CD4-positive, alpha-beta T cell treated with Interleukin-4 for 4 hours (primary cell): ENCODE measurements at regions not wholly inside any gene's neighbourhood (a gene's known extent, or its start where the extent isn't known, plus 50 kb on each side); places are given as distances from the start of the nearest gene placed in this dataset.

ENCODE experiments used
- DNase-seq: peaks from one replicate; pipeline ENCODE4 v3.0.0-alpha.2; 2020

- DNase-seq, result no peak
Measured at GRCh38 chr15:77540312-77541060, 92.2 kb downstream of the LINGO1 start.

DNA sequence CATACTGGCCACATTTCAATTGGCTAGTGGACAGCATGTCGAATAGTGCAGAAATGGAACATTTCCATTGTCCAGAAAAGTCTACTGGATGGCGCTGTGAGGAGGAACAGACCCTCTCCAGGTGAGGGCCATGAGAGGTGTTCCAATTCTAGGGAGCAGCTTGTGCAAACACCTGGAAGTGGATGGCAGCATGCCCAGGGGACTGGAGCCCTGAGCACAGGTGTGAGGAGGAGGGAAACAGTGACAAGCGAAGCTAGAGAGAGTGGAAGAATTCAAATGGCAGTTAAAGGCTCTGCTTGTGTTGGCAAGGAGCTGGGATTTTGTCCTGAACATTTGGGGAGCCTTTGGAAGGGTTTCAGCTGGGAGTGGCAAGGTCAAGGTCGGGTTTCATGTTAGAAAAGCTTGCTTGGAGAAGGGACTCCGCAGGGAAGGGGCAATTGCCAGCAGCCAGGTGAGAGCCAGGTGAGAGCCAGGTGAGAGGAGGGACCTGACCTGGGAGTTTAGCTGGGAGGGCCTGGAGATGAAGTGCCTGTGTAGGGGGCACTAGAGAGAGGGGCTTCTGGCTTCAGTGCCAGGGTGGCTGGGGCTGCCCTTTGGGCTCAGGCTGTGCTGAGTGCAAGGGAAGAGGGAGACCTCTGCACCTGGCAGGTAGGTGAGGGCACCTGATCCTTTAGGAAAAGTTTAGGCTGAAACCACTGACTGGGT is 93.8 kb downstream of the LINGO1 start:
- DNase-seq, result no peak

GRCh38 chr15:77538027-77538451 is 94.7 kb downstream of the LINGO1 start:
- DNase-seq, result no peak

DNA sequence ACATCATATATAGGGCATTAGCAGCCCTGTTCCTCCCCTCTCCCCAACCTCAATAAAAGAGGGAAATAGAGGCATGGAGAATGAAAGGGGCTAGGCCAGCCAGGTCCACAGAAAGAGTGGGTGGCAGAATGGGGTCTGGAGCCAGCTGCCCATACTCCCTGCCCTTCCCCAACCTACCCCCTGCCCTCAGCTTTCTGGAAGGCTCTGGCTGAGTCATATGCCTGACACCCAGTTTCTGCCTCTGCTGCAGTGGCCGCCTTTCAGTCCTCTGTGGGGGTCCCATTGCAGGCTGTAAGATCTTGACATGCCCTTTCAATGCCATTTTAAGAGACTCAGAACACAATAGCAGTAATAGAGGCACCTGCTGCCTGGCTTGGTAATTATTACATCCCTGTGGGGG is 95.7 kb downstream of the LINGO1 start:
- DNase-seq, result no peak

DNA sequence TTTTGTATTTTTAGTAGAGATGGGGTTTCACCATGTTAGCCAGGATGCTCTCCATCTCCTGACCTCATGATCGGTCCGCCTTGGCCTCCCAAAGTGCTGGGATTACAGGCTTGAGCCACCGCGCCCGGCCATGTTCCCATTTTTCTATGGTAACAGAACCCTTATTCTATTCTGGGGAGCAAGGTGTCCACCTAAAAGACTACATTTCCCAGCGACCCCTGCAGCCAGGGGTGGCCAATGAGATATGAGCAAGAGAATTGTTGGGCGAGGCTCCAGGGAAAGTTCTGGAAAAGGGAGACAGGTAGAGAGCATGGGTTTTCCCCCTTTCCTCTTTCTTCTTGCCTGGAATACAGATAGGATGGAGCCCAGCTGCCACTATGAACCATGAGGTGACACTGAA is 96.9 kb downstream of the LINGO1 start:
- no peak for DNase-seq
